ENCODE measurements at regions not wholly inside any gene's neighbourhood (a gene's known extent, or its start where the extent isn't known, plus 50 kb on each side); places are given as distances from the start of the nearest gene placed in this dataset.

DNA sequence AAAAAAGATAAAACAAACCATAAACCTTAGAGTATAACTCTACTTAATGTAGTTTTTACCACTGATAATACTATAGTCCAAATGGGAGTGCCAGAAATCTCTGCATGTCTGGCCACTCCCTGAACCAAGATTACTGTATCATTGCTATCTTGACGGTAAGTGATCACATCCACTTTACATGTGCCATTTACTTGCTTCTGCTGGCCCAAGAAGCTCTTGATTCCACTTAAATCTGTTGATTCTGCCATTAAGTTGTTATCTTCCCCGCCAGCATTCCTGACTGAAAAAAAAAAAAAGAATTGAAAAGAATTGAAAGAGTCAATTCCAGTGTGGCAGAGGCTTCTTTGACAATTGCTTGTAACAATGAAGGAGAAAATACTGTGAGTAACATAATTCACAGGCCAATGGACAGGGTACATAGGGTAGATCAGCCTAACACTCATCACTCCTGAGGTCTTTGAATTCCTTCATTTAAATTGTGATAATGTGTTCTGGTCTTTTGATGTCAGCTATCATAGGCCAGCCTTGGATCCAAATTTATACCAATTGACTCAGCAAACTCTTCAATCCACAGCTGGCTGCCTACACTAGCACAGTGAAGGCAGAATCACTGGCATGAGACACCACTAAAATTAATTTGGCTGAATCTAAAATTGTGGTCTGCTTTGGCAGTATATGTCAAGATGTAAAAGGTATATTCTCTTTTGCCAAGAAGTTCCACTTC is 665.2 kb upstream of the FLRT2 start:
- no peaks in the 10 kb centered on the region for H3K4me1 ChIP-seq (ENCODE audit: insufficient read depth)
- WGBS, 3 donors: 96 to 97% (median 97%) methylated on average over 2 of the region's 2 CpGs
- TF ChIP-seq EP300 (IDR thresholded peaks at IDR 0.05): no peak
- no peak for TF ChIP-seq CTCF (IDR thresholded peaks at IDR 0.05)
- no peak for TF ChIP-seq POLR2A (IDR thresholded peaks at IDR 0.05)
- no peaks in the 10 kb centered on the region for H3K27me3 ChIP-seq
- H3K9me3 ChIP-seq: no peaks in the 10 kb centered on the region
- intact Hi-C loops (cut with DNase I): no loop called here
- no peaks in the 10 kb centered on the region for H3K36me3 ChIP-seq
- no peak overlapping the region for H3K4me3 ChIP-seq
- no peak for DNase-seq
- H3K27ac ChIP-seq: no peak overlapping the region

DNA sequence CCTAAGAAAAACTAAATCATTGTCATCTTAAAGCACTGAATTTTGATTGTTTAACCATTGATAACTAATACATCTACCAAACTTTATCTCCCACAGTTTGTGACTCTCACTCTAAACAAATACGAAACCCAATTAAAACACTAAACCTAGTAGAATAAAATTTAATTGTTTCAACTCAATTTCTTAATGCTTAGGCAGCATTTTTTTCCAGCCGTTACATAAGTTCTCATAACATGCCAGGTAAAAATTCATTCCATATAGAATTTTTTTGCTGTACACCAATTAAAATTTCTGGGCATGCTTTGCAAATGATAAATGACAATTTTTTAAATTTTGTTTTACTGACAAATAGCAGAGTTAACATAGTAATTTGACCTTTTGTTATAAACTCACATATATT is 658.2 kb upstream of the FLRT2 start:
- no peak for TF ChIP-seq EP300 (IDR thresholded peaks at IDR 0.05)
- TF ChIP-seq CTCF (IDR thresholded peaks at IDR 0.05): no peak
- TF ChIP-seq POLR2A (IDR thresholded peaks at IDR 0.05): no peak
- Histone ChIP-seq H3K27ac (no peak overlapping the region), H3K27me3 (no peaks in the 10 kb centered on the region), H3K4me1 (ENCODE audit: insufficient read depth) (no peaks in the 10 kb centered on the region), H3K4me3 (no peak overlapping the region), H3K9me3 (no peaks in the 10 kb centered on the region), H3K36me3 (no peaks in the 10 kb centered on the region)
- no peak for DNase-seq
- intact Hi-C loops (cut with DNase I): no loop called here
- 97 to 98% (median 97%) methylated on average over 2 of the region's 2 CpGs for WGBS, 3 donors

DNA sequence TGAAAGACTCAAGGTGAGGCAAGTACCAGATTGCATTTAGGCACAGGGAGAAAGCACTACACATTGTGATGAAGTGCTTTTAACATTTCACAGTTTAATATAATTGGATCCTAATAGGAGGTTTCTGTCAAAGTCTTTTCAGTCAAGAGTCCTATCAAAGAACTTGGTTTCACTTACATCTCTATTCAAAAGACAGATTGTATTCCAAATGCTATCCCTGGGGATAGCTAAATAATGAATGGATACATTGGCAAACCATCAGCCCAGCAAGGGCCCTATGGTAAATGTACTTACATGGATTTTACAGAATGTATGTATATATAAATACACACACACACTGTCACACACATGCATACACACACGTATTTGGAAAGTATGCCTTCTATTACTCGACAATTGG is 655.5 kb upstream of the FLRT2 start:
- H3K27ac ChIP-seq: no peak overlapping the region
- H3K27me3 ChIP-seq: no peaks in the 10 kb centered on the region
- H3K36me3 ChIP-seq: no peaks in the 10 kb centered on the region
- DNase-seq: no peak
- 95 to 100% (median 96%) methylated on average over 2 of the region's 2 CpGs for WGBS, 3 donors
- no peaks in the 10 kb centered on the region for H3K9me3 ChIP-seq
- H3K4me1 ChIP-seq (ENCODE audit: insufficient read depth): no peaks in the 10 kb centered on the region
- no peak for TF ChIP-seq CTCF (IDR thresholded peaks at IDR 0.05)
- no peak for TF ChIP-seq POLR2A (IDR thresholded peaks at IDR 0.05)
- TF ChIP-seq EP300 (IDR thresholded peaks at IDR 0.05): no peak
- no peak overlapping the region for H3K4me3 ChIP-seq
- intact Hi-C loops (cut with DNase I): no loop called here

DNA sequence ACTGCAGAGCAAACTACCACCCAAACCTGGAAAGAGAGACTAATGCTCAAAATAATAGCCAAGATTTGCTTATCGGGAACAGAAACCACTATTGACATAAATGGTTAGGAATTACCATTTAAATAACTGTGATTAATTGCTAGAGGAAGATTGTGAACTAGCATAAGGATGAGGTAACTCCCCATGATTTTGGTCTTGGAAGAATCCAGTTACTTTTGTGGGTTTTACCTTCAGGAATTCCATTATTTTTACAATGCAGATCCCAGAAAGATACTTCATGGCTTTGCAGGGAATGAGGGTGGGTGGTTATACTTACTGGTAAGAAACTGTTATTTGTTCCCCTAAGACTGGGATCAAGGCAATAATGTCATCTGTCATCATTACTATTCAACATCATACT is 652.9 kb upstream of the FLRT2 start:
- WGBS, 3 donors: 58 to 71% (median 63%) methylated on average over 1 of the region's 1 CpG
- H3K4me1 ChIP-seq (ENCODE audit: insufficient read depth): no peaks in the 10 kb centered on the region

More for the DNA sequence above, 652.9 kb upstream of the FLRT2 start:
- Histone ChIP-seq H3K27me3 (no peaks in the 10 kb centered on the region), H3K4me3 (no peak overlapping the region), H3K9me3 (no peaks in the 10 kb centered on the region), H3K36me3 (no peaks in the 10 kb centered on the region), H3K27ac (no peak overlapping the region)
- TF ChIP-seq POLR2A (IDR thresholded peaks at IDR 0.05) (no peak), CTCF (IDR thresholded peaks at IDR 0.05) (no peak), EP300 (IDR thresholded peaks at IDR 0.05) (no peak)
- intact Hi-C loops (cut with DNase I): no loop called here
- DNase-seq: no peak

Data from ovary (tissue), 7 donors.